HG03159 (cell line): ENCODE measurements at regions not wholly inside any gene's neighbourhood (a gene's known extent, or its start where the extent isn't known, plus 50 kb on each side); places are given as distances from the start of the nearest gene placed in this dataset.

ENCODE experiments used
- ATAC-seq: cut with Tn5 transposase; IDR thresholded peaks from one replicate; pipeline ENCODE4 v1.9.1; 2021; ENCODE audit warnings: mild to moderate bottlenecking, moderate library complexity; ENCODE audit not compliant: unreplicated experiment

DNA sequence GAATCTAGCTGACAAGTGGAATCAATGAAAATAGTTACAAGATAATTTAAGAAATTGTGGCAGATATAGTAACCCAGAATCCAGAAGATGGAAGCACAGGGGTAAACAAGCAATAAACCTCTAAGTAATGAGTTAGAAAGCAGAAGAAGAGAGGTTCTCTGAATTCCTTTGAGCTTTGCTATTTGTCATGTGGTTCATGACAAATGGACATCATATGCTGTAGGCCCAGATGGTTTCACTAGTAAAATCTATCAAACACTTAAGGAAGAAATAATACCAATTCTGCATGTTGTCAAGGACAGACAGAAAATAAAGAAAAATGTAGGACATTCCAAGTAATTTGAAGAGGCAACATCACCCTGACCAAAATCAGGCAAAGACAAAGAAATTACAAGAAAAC, 480.8 kb upstream of the INTU start:
- ATAC-seq, result no peak

DNA sequence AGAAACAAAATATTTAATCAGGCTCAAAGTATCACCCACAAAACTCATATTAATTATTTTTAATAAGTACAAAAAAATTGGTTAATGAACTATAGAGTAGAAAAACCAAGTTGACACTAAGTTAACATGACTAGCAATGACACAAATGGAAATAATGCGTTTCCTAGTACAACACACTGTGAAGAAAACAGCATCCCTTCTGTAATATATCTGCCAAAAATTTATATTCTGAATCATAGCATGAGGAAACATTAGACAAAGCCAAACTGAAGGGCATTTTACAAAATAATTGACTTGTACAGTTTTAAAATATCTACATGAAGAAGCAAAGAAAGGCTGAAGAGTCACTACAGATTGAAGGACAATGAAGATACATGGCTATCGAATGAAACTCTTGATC, 477.6 kb upstream of the INTU start:
- ATAC-seq, result no peak

- no peak for ATAC-seq
Observed at GRCh38 chr4:127155555-127155954, 477.2 kb upstream of the INTU start.

DNA sequence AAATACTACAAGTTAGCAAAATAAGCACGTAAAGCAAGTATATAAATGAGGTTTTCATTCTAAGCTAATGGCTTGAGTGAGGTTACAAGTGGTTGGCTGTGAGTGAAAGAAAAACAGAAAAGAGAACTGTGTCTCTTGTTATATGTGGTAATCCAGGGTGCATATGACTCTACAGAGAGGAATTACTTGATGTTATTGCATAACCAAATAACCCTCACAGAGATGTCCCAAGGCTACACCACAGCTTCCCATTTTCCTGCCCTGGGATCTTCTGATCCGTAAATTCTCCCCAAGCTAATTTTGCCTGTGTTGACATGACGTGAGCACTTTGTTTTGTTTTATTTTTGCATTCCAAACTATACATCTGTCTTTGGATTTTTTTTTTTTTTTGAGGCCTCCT, 470.0 kb upstream of the INTU start:
- ATAC-seq, result no peak

- no peak for ATAC-seq
Observed at GRCh38 chr4:127165971-127166370, 466.8 kb upstream of the INTU start.

DNA sequence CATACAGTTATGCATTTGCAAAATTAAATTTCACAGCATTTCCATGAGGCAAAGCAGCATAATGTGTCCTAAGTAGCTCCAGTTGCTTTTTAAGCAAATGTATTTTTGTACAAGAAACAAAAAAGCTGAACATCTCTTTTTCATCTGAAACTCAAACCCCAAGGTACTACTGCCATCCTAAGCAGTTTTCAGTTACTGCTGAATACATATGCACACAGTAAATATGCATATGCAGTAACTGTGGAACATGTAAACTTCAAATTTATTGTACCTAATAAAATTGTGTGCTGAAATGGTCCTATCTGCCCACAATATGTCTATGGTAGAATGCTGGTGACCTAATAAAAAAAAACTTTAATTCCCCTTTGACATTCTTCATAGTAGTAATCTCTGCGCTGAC, 458.6 kb upstream of the INTU start:
- no peak for ATAC-seq

DNA sequence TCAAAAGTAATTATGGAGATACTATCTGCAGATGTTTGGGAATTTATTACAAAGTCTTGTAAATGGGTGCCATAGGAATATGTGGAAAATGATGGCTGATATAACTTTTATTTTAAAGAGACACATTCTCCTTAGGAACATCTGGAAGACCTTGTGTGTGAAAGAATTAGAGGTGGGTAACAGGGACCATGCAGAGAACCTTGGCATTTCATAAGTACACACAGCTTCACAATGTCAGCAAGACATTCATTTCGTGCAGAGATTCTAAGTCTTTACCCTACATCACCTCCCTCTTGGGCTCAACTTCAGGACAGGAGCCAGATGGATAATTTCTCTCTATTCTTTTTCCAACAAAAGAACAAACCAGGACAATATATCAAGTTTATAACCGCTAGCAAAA, 458.1 kb upstream of the INTU start:
- ATAC-seq, result no peak

GRCh38 chr4:127179256-127180087, 453.3 kb upstream of the INTU start:
- no peak for ATAC-seq

- no peak for ATAC-seq
Observed at GRCh38 chr4:127181001-127181400, 451.8 kb upstream of the INTU start.

DNA sequence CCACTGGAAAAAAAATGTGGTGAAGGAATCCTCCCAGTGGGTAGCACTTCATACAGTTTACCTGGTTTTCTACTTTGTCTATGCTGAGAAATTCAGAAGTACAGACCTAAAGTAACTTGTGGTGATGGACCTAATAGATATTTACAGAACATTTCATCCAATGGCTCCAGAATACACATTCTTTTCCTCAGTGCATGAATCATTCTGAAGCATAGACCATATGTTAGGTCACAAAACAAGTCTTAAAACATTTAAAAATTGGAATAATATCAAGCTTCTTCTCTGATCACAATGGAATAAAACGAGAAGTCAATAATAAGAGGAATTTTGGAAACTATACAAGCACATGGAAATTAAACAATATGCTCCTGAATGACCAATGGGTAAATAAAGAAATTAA, 450.1 kb upstream of the INTU start:
- ATAC-seq, result no peak

- ATAC-seq, result no peak
Observed at GRCh38 chr4:127188847-127189246, 443.9 kb upstream of the INTU start.

- ATAC-seq, result no peak
Observed at GRCh38 chr4:127194281-127194680, 438.5 kb upstream of the INTU start.

DNA sequence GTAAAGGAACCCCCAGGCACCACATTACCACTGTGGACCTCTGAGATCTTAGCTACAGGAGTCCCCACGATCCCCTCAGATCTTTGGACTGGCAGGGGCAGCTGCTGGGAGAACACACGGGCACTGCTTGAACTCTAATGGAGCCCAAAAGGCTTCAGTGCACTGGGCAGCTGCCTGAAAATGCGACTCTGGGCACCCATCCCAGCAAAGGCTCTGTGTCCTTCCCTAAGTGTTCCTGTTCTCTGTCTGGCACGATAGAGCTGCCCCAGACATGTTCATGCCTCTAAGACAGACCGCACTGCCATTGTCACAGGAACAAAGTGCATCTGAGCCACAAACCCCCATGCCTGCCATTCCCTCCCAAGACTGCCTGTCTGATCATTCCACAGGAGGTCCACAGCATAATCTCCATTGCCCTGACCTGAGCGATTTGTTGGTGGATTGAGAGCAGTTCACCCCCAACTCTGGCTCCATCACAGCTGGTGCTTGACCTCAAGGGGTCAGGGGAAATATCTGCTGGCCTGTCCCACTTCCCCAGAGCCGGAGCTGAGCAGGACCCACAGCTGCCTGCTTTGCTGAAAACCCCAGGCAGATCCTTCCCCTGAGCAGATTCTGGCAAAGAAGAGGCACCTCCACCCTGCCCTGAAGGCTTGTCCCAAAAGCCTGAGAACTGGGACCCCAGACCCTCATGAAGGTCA, 436.0 kb upstream of the INTU start:
- no peak for ATAC-seq

GRCh38 chr4:127203562-127204200, 429.1 kb upstream of the INTU start:
- ATAC-seq, result no peak

GRCh38 chr4:127204322-127204721, 428.4 kb upstream of the INTU start:
- ATAC-seq, result no peak

DNA sequence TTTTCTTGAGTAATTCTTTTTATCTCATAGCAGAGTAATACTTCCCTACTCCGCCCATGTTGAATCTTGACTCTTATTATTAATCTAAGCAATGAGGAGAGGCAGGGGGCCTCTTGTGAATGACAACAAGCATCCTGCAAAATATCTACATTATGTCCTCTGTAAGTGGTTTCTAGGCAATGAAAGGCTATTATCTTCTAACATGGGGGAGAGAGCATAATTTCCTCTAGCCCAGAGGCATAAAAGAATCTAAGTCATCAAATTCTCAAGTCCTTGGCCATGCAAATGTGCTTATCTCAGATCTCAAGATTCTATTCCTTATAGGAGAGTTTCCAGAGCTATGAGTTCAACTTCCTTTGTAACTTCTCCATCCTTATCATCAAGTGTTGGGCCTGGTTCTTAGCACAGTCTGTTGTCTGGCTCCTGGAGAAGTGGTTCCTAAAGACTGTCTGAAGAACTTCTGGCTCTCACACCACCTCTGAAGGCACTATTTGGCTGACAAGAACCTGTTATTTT, 423.1 kb upstream of the INTU start:
- ATAC-seq, result no peak

GRCh38 chr4:127210893-127211649, 421.7 kb upstream of the INTU start:
- no peak for ATAC-seq

DNA sequence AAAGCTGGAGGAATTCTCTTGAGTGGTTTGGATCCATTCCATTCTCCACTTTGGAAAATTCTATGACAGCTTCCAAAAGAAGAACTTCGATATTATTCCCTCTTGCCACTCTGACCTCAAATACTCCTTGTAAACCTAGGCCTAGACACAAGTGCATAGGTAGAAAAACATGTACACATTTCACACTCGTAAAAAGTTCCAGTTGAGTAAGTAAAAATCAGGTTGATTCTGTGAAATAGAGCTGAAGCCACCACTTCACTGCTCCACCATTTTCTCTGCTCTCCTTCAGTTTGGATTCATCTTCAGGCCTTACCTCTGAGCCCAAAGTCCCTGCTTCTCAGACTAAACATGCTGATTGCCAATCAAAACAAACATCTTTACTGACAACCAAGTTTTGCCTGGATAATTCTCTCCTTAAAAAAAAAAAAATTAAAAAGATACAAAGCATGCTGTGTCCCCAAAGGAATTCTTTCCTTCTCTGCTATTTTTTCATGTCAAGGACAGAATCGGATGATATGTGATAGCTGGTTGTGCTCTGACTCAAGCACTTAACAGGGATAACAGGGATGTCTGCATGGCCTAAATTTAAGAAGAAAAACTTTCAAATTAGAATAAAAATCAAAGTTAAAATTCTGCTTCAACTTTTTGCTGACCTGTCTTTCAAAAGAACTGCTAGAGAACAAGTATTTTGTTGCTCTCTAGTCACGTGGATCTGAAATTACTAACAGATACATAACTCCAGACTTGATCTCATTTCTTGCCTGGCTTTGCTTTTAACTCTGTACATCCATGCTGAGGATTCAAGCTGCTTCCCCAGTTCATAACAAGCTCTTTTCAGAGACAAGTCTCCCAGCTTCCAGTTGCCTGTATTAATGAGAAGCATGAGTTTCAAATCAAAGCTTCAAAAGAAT, 420.9 kb upstream of the INTU start:
- ATAC-seq, result no peak

- no peak for ATAC-seq
Observed at GRCh38 chr4:127212701-127213100, 420.1 kb upstream of the INTU start.

DNA sequence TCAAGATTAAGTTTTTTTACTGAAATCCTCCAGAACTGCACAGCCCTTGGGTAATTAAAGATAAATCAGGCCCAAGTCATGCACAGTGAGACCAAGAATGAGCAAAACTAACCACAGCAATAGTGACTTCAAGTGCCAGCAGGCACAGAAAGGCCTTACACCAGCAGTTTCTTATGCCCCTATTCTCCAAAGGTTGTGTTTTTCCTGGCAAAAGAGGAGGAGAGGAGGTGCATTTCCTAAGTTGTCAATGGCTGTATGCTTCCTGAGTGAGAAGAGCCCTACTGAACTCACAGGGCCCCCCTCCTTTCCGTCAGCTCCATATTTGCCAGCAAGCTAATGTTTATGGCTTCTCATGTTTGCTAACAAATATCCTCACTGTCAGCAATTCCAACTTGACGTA, 418.7 kb upstream of the INTU start:
- ATAC-seq, result no peak
